HG03196 (cell line): ENCODE measurements at regions not wholly inside any gene's neighbourhood (a gene's known extent, or its start where the extent isn't known, plus 50 kb on each side); places are given as distances from the start of the nearest gene placed in this dataset.
"Not testable (repeated sequence)": the region's sequence is repeated elsewhere in the genome, so short reads cannot be mapped to it uniquely, and the experiment has no call there.

Experiments used
- ATAC-seq: cut with Tn5 transposase; IDR thresholded peaks from one replicate; pipeline ENCODE4 v1.9.1; 2021; ENCODE audit not compliant: unreplicated experiment

GRCh38 chr11:87490671-87491070 lies 452.9 kb downstream of the TMEM135 start:
- ATAC-seq = no peak

DNA sequence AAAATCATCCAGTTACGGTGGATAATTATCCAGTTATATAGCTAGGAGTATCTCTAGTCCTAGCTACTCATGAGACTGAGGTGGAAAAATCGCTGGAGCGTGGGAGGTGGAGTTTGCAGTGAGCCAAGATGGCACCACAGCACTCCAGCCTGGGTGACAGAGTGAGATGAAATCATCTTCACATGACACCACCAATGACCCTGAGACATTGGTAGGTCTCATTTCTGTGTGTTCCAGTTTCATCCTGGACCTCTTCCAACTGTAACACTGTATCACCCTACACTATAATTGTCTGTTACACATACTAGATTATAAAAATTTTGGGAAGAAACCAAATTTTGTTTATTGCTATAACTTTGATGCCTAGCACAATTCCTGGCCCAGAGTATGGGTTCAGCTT lies 446.8 kb downstream of the TMEM135 start:
- no peak for ATAC-seq

- ATAC-seq = no peak
These were observed 439.6 kb downstream of the TMEM135 start for GRCh38 chr11:87477321-87477720.

GRCh38 chr11:87473174-87473573 lies 435.4 kb downstream of the TMEM135 start:
- ATAC-seq = no peak

GRCh38 chr11:87466223-87466622 lies 428.5 kb downstream of the TMEM135 start:
- no peak for ATAC-seq

GRCh38 chr11:87465716-87466115 lies 428.0 kb downstream of the TMEM135 start:
- ATAC-seq = no peak

DNA sequence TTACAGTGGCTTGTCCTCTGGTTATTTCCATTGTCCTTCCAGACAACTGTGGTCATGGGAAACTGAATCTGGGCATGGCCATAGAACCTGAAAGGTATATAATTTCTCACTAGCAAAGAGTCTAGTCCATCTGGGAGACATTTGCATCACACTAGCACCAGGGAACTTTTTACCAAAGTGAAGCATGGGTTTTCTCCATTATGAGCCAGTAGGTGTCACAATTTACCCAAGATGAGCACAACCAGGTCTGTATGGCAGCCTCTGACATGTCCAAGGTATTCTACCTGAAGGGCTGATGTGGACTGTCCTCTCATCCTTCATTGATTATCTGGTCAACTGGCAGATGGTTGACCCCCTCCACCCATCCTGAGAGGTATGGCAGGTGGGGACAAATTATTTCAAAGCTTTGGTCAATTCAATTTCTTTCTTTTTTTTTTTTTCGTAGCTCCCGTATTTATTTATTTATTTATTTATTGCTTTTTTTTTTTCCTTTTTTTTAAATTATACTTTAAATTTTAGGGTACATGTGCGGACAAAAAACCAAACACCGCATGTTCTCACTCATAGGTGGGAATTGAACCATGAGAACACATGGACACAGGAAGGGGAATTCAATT lies 425.9 kb downstream of the TMEM135 start:
- ATAC-seq = no peak

DNA sequence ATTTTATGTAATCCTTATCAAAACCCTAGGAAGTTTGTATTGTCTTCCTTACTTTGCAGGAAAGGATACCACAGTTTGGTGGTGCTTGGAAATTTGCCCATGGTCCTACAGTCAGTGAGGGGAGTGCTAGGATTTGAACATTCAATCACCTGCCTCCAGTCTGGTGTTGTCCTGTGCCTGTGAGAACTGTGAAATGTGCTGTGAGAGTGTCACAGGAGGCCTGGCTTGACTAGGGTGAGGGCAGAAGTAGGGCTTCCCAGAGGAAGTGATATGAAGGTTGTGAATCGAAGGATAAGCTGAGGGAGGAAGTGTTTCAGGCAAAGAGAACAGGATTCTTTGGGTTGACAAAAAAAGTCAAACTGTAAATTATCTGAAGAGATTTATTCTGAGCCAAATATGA lies 424.4 kb downstream of the TMEM135 start:
- no peak for ATAC-seq

DNA sequence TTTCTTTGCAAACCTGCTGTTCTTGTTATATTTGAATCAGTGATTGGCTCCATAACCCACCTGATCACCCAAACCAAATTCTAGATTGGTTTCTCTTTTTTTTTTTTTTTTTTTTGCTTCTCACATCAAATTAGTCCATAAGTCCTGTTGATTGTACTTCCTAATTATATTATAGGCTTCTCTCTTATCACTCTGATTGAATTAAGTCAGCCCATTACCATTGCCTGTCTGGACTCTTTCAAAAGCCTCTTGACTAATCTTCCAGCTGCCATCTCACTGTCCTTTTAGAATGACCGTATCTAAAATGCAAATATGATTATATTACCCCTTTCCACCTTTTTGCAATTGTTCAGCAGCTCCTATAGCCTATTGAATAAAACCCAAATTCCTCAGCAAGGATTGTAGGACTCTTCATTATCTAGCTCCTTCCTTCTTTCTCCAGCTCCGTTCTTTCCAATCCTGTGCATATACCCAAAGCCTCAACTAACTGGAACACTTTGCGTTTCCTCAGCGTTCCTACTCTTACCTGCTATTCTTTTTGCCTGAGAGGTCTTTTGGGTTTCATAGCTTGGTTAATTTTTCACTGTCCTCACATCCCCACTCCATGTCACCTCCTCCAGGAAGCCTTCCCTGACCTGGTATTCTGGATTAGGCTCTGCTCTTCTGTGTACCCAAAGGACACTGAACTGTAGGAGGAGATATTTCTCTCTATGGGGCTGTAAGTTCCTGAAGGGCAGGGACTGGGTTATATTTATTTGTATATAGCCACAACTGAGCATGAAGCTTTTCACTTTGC lies 423.3 kb downstream of the TMEM135 start:
- no peak for ATAC-seq

GRCh38 chr11:87460279-87460678 lies 422.5 kb downstream of the TMEM135 start:
- no peak for ATAC-seq

DNA sequence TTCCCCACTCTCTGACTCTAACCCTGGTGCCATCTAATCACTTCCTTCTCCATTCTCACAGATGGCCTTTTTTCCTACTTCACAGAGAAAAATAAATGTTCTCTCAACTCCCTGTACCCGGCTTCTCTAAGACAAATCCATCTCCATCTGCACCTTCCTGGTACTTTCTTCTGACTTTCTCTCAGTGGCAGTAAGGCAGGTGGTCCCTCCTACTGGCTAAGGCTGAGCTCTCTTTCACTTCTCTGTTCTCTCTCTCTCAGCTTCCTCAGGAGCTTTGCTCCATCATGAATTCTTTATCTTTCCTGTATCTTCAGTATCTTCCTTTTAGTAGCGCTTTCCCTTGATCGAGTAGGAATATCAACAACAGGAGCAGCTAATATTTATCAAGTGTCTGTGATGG lies 421.6 kb downstream of the TMEM135 start:
- no peak for ATAC-seq

GRCh38 chr11:87456499-87456898 lies 418.8 kb downstream of the TMEM135 start:
- ATAC-seq = no peak

GRCh38 chr11:87455180-87455579 lies 417.4 kb downstream of the TMEM135 start:
- ATAC-seq = no peak

DNA sequence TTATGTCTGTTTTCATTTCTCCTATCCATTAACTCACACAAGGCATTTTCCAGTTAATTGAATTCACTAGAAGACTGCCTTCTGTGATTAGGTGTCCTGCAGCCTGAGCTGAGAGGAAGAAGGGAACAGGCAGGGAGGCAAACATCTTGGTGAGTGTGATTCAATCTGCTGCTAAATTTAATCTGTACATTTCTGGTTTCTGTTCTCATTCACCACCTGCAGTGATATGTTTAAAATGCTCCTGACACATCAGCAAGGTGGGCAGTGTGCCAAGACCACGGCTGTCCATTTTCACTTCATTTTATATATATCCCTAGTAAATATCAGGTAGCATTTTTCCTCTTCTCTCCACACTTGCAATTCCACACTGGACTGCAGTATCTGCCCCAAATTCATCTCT lies 416.5 kb downstream of the TMEM135 start:
- ATAC-seq = no peak

DNA sequence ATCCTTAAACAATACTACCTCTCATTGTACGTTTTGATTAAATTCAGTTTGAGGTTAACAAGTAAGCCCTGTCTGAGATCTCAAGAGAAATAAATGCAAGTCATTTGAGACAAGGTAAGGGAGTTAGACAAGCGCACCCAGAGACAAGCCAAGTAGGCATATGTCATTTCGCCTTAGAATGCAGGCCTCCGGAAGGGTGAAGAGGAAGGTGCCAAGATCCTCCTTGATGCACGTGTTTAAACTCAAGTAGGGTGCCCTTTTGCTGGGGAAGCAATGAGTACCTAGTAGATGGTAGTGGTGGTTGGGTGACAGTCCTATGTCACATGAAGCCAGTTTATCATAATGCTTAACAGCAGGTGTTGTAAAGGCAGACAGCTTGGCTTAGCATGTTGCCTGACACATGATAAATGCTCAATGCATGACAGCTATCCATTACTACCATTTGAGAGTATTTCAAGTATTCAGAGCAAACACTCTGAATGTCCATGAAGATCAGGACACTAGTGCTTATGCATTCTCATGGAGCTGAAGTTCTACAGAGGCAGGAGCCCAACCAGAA lies 415.9 kb downstream of the TMEM135 start:
- ATAC-seq = no peak

- not testable (repeated sequence) for ATAC-seq
These were observed 414.3 kb downstream of the TMEM135 start for GRCh38 chr11:87452025-87452424.

DNA sequence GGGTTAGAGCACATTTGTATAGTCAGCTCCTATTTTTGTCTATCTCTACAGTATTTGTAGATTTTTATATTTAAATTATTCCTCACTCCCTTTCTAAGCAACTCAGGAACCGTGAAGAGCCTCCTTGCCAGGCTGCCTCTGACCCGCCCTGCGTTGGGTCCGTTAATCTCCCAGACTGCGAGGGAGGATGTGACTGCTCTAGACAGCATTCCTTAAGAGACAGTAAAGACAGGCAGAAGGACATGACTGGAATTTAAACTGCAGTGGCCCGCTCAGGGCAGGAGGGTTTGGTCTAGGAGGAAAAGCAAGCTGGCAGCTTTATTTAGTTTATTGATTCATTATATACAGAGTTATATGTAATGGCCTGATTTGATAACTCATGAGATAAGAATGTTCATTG lies 413.7 kb downstream of the TMEM135 start:
- no peak for ATAC-seq

DNA sequence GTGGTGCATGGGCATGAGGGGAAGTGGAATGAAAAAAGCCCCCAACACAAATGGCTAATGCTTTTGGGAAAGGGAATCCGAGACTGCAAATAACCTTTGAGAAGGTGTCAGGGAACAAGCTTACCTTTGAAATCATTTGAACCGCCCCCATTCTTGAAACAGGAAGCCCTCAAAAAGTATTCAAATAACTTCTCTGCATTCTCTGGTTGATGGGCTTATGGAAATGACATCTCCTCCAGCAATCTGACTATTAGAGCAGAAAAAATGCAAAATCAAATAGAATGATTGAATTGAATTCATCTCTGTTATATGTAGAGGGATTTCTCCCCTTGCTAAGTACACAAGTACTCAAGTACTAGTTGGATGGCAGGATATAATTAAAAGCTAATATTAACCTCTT lies 409.9 kb downstream of the TMEM135 start:
- ATAC-seq = no peak

DNA sequence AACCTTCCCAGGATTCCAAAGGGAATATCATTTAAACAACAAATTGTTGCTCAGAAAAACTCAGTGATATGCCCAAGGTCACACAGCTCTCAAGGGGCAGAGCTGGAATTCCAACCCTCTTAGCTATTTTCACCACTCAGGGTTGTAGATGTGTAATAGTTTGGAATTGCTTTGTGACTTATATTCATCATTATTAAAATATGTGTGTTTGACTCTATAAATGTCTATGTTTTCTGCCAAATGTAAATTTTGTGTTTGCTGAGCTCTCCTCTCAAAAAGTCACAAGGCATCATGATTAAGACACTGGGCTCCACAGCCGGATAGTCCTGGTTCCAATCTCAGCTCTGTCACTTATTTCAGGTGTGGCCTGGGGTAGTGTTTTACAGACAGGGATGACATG lies 407.3 kb downstream of the TMEM135 start:
- ATAC-seq = no peak

DNA sequence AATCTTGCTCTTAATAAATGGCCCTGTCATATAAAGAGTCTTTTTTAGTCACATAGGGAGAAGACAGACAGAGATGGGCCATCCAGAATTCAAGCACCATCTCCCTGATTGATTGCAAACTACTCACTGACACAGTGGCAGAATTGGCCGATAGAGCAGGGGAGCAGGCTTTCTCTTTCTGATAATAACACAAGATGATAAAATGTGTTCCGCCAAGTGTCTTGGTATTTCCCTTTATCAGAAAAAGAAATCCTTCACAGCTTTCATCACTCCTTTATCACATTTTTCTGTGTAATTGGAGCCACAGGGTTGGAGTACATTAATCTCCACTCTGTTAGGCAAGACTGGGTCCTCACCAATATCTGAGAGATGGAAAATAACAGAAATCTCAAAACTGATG lies 406.0 kb downstream of the TMEM135 start:
- no peak for ATAC-seq

GRCh38 chr11:87440076-87440770 lies 402.5 kb downstream of the TMEM135 start:
- ATAC-seq = no peak

DNA sequence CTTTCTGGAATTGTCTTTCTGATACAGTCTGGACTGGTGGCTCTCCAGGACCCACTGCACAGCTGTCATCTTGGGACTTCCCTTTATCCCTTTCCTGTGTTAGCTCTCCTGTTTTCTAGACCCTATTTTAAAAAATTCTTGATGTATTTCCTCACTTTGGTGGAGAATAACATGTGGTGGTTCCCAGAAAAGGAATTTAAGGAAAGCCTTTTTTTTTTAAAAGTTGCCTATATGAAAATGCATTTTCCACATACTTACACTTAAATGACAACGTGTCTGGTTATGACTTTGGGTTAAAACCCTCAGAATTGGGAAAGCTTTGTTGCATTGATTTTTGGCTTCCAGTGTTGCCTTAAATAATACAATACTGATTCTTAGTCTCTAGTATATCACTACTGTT lies 400.7 kb downstream of the TMEM135 start:
- ATAC-seq = no peak
